A673 (cell line): ENCODE measurements at regions not wholly inside any gene's neighbourhood (a gene's known extent, or its start where the extent isn't known, plus 50 kb on each side); places are given as distances from the start of the nearest gene placed in this dataset.

ENCODE experiments used
- EZH2 ChIP-seq: fragments of 200-600 bp; sonication (generic); IDR thresholded peaks from 2 replicates; pipeline ENCODE4 v1.6.1; 2017; ENCODE audit warnings: borderline replicate concordance, low read depth, mild to moderate bottlenecking, mixed read lengths, antibody characterized with exemption, low read length; ENCODE audit not compliant: poor library complexity, severe bottlenecking
- TF ChIP-seq, protein P1 (sequence below): fragments of 300-800, 200-600 bp; sonication (generic); conservative IDR thresholded peaks from 2 replicates; pipeline ENCODE4 v1.5.1; 2017; ENCODE audit warnings: low read depth, mild to moderate bottlenecking, antibody characterized with exemption, low read length, moderate library complexity, mixed read lengths

DNA sequence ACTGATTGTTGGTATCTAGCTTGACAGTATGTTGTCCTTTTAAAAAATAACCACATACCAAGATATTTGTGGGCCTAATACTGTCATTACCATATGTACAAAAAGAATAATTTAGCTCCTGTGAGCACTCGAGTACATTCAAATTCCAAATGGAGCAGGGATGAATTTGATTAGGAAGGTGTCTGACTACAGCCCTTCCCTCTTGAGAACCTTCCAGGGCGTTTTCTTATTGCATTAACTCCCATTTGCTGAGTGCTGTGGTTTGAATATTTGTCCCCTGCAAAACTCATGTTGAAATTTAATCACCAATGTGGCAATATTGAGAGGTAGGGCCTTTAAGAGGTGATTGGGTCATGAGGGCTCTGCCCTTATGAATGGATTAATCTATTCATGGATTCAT is 76.9 kb upstream of the RALY start:
- TF ChIP-seq, protein P1, sequence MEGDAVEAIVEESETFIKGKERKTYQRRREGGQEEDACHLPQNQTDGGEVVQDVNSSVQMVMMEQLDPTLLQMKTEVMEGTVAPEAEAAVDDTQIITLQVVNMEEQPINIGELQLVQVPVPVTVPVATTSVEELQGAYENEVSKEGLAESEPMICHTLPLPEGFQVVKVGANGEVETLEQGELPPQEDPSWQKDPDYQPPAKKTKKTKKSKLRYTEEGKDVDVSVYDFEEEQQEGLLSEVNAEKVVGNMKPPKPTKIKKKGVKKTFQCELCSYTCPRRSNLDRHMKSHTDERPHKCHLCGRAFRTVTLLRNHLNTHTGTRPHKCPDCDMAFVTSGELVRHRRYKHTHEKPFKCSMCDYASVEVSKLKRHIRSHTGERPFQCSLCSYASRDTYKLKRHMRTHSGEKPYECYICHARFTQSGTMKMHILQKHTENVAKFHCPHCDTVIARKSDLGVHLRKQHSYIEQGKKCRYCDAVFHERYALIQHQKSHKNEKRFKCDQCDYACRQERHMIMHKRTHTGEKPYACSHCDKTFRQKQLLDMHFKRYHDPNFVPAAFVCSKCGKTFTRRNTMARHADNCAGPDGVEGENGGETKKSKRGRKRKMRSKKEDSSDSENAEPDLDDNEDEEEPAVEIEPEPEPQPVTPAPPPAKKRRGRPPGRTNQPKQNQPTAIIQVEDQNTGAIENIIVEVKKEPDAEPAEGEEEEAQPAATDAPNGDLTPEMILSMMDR = no peak
- TF ChIP-seq EZH2 = no peak
